GM18499 (cell line): ENCODE measurements at regions not wholly inside any gene's neighbourhood (a gene's known extent, or its start where the extent isn't known, plus 50 kb on each side); places are given as distances from the start of the nearest gene placed in this dataset.
"Not testable (repeated sequence)": the region's sequence is repeated elsewhere in the genome, so short reads cannot be mapped to it uniquely, and the experiment has no call there.

Experiments
- ATAC-seq: cut with Tn5 transposase; IDR thresholded peaks from one replicate; pipeline ENCODE4 v1.9.1; 2021; ENCODE audit warnings: moderate number of reproducible peaks; ENCODE audit not compliant: insufficient read depth, unreplicated experiment

DNA sequence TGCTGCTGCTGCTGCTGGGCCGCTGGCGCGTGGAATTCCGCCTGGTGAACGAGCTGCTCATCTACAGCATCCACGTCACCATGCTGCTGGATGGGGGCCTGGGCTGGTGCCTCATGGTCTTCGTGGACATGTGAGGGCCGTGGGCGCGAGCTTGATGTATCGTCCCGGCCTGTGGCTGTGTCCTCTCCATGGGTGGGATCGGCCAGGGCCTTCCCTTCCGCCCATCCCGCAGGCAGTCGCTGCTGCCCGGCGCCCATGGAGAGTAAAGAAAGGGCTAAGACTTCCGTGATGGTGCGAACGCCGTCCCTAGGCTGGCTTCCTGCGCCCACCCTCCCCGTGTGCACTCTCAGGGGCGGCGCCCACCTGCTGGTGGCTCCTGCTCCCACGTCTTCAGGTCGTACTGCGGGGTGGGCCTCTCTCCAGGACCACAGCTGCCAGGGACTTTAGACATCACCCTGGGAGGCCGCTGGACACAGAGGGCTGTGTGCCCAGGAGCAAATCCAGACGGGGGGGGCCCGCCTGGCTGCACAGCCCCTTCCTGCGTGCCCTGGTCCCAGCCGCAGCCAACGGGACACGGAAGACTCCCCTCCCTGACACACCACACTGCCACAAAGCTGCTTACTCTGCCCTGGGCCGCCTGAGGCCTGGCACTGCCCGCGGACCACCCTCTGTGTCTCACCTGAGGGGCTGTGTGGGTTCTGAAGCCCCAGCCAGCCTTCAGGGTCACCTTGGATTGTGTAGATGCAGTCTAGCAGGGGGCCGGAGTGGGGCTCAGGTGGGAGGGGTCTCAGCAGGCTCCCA, 167.5 kb downstream of the SEPTIN7 start:
- ATAC-seq: no peak

DNA sequence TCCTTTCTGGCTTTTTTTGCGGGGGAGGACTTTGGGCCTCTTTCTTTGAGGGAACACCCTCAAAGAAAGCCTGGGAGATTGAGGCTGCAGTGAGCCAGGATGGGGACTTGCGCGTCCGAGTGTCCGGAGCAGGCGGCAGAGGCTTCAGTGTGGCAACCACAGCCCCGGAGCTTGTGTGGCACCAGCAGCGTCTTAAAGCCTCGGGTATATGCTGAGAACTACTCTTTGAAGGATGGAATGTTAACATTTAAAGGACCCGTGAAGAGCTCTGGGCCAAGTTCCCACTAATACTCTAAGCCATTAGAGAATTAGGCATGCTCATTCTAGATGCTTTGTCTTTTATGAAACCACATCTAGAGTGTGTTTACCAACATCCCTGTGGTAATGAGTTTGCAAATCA, 168.2 kb downstream of the SEPTIN7 start:
- no peak for ATAC-seq

DNA sequence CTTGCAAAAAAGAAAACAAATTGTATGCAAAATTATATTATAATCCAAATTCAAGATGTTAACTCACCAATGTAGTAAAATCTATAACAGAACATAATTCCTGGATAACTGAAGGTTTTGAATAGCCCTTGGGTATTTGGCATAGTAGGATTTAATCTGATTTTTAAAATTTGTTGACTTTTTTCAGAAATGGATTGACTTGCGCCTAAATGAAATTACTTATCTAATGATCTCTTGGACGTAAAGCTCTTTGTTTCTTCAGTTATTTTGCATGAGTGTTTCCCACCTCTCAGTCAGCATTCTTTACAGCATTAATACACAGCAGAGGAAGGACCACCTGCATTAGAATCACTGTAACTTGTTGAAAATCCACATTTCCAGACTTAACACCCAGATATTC, 169.6 kb downstream of the SEPTIN7 start:
- ATAC-seq: no peak

DNA sequence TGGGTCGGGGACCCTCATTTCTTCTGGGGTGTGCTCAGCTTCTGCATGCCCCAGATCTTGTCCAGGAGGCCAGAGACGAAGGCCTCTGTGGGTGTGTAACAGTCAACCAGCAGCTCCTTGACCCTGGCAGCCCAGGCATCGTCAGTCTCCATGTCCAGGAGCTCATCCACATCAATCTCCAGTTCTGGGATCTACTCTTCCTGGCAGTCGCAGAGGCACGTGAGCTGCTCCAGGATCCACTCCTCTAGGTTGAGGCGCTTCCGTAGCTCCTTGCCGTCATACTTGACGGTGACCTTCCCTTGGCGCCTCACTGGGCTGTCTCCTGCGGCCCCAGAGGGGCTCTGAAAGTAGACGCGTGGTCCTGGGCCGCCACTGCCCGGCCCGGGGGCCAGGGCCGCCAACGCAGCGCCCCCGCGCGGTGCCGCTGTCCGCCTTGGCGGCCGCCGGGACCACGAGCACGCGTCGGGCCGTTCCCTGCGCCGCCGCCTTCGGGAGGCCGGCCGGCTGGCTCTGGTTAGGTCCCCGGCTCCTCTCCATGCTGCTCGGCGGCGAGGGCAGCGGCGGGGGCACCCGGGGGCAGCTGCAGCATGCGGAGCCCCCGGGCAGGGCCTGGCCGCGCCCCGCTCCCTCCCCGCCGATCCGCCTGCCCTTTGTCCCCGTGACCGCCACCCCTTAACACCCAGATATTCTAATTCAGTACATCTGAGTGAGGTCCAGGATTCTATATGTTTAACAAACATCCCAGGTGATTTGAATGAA, 170.5 kb downstream of the SEPTIN7 start:
- ATAC-seq: no peak

DNA sequence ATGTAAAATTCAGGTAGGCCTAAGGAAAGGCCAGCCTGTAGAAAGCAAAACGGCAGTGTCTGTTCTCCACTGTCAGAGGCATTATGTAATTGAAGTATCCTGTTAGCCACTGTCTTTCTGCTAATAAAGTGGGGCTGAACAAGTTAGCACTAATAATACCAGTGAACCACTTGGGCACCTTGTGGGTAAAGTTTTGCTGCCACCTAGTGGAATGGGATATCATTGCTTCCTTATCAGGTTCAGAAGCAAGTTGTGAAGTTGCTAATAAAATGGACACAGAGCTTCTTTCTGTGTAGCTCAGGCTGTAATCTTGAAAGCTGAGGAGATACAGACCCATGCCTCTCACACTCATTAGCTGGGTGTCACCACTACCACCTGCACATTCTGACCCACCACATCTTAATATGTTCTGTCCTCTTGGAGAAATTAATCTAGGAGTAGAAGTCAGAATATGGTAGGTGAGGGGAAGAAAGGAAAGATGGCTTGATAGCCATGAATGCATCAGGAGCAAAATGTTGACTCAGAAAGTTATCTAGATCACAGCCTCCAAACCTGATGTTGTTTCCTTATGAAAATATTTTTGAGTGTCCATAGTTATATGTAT, 175.1 kb downstream of the SEPTIN7 start:
- ATAC-seq: no peak

DNA sequence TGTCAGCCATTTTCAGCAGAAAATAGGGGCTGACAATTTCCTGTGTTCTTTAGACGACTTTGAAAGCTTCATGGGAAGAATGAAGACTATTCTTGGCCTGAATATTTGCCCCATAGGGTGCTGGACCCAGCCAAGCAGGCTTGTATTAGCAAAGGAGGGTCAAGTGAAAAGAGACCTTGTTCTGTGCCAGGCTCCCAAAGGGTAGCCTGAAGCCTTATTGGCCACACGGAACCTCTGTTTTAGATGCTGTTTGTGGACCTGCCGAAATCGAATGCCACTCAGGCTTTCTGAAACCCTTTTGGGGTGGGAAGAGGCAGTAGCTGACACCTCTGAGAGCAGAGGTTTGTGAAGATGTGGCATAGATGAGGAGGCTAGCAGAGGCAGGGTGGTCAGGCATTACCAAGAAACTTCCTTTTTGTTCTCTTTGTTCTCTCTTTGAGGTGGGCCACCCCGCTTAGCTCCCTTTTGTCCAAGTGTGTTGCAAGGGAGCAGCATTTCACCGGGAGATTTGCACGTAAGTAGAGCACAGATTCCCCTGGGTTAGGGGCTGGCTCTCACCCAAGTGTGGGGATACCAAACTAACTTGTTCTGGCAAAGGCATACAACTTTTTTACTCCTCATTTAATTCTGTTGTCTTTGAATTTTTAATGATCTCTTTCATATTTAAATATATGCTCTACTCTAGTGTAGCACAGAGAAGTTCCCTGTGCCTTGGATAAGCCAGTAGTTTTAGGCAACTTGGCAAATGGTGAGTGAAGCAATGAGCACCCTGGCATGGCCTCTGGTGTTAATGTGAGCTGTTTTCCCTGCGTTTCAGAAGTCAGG, 174.0 kb upstream of the EEPD1 start:
- ATAC-seq: not testable (repeated sequence)

DNA sequence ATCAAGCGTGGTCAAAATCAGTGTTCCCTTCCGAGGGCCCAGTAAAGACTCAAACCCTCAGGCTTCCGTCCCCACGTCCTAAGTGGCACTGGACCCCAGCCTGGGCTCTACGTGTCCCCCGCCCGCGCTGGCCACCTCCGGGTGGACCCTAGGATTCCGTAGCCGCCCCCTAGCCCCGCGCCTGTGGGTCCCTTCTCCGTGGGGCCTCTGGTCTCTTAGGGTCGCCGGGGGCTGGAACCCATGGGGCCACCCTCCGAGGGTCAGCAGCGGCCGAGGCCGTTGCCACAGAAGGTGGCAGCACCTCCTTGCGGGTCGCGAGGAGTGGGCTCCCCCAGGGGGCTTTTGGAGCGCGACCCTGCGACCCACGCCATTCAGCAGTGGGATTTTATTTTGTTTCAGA, 170.5 kb upstream of the EEPD1 start:
- ATAC-seq: no peak

DNA sequence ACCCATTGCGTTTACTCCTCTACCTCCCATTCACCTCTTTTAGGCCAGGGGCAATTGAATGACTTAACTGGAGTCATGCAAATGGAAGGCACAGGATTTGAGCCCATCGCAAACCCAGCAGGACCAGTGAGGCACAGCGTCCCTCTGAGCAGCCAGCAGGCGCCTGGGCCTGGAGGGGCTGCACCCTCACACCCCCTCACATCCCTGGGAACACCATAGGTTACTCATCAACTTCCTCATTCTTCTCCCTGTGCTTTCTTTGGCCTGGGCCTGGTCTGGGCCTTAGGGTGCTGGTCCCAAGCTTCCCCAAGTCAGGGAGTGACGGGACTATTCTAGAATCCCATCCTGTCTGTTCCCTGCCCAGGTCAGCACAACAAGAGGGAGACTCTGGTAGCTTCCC, 169.4 kb upstream of the EEPD1 start:
- no peak for ATAC-seq

DNA sequence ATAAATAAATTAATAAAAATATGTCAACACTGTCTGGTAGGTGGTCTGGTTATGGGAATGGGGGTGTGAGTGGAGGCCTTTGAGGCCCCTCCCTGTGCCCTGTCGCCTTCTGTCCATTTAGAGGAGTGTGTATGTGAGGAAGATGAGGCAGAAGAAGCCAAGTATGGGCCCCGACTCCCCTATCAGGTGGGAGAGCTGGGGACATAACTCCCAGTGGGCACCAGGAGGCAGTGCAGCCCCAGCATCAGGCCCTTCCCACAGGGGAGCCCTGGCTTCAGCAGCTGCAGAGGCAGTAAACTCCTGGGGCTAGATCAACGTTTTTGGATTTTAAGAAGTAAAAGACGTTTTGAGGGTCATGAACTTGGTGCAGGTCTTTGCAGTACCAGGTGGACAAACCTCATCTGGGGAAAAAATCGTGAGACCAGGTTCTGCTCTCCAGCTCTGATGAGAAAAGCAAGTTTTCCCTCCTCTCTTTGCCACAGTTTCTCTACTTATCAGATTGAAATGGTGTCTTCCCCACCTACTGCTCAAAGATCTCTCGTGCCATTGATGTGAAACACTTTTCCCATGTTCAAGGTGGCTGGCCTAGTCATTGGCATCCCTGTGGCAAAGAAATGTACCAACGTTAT, 167.8 kb upstream of the EEPD1 start:
- peak; percentile 73 for ATAC-seq

DNA sequence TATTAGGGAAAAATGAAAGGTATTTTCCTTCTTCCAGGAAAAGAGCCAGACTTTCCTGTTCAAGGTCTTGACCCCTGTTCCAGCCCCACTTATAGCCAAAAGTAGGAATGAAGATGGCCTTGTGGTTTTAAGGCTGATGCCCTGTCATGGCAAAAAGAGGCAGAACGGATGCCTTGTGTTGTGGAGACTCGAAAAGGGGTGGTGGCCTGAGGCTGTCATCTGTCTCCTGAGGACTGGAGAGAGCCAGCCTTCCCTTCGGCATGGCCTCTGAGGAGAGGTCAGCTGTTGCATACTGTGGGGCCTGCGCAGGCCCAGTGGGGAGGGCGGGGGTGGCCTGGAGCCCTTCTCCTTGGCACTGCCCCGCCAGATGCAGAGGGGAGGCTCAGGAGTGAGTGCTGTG, 166.0 kb upstream of the EEPD1 start:
- no peak for ATAC-seq

DNA sequence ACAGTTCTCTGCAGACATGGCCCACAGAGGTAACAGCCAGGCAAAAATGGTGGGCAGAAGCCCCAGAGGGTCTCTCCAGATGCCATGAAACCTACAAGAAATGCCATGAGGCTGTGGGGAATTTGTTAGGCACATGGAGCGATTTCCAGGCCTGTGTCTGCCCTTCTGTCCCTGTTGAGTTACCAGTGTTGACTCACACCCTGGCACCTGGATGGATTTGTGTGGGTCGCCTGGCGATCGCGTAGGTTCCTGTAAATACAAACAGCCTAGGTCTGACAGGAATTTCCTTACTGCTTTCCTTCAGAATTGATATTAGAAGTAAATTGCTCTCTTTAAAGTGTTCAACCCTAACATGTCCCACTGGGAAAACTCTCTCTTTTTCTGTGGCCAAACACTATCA, 164.9 kb upstream of the EEPD1 start:
- no peak for ATAC-seq

DNA sequence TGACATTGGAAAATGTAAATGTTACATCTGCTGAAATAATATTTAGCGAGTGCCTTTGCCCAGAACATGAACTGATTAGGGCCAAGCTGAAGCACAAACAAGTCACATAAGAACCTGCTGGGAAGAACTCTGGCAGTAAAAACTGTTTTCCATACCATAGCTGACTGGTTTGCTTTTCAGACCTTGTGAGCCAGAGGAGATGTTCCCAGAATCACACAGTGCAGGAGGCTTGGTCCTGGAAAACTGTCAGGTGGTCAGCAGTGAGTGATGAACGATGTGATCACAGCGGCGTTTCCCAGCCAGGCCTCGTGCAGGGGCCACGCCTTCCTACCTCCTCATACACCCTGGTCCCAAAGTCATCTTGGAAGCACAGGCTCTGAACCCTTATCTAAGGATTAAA, 164.2 kb upstream of the EEPD1 start:
- no peak for ATAC-seq

DNA sequence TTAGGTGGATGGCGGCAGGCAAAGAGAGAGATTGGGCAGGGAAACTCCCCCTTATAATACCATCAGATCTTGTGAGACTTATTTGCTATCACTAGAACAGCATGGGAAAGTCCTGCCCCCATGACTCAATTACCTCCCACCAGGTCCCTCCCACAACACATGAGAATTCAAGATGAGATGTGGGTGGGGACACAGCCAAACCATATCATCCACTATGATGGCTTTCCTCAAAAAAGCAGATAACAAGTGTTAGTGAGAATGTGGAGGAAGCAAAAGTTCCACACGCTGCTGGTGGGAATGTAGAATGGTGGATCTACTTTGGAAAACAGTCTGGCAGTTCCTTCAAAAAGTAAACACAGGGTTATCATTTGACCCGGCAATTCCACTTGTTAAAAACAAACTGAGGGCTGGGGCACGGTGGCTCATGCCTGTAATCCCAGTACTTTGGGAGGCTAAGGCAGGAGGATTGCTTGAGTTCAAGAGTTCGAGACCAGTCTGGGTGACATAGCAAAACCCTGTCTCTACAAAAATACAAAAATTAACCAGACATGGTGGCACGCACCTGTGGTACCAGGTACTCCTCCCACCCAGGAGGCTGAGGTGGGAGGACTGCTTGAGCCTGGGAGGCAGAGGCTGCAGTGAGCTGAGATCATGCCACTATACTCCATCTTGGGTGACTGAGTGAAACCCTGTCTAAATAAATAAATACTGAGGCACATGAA, 161.4 kb upstream of the EEPD1 start:
- ATAC-seq: no peak

DNA sequence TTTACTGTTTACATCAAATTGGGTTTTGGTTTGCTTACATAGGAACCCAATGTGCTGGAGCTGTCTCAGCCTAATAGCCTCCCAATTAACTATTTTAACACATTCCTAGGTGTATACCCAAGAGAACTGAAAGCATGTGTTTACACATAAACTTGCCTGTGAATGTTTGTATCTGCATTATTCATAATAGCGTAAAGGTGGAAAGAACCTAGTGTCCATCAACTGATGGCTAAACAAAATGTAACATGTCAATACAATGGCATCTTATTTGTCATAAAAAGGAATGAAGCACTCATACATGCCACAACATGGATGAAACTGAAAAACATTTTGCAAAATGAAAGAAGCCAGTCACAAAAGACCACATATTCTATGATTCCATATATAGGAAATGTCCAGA, 160.6 kb upstream of the EEPD1 start:
- no peak for ATAC-seq

DNA sequence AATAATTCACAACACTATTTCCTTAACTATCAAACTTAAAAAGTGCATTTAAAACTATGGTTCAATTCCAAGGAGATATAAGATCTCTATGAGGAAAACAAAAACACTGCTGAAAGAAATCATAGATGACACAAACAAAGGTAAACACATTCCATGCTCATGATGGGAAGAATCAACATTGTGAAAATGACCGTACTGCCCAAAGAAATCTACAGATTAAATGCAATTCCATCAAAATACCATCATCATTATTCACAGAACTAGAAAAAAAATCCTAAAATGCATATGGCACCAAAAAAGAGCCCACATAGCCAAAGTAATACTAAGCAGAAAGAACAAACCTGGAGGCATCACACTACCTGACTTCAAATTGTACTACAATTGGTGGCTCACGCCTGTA, 159.9 kb upstream of the EEPD1 start:
- ATAC-seq: no peak

DNA sequence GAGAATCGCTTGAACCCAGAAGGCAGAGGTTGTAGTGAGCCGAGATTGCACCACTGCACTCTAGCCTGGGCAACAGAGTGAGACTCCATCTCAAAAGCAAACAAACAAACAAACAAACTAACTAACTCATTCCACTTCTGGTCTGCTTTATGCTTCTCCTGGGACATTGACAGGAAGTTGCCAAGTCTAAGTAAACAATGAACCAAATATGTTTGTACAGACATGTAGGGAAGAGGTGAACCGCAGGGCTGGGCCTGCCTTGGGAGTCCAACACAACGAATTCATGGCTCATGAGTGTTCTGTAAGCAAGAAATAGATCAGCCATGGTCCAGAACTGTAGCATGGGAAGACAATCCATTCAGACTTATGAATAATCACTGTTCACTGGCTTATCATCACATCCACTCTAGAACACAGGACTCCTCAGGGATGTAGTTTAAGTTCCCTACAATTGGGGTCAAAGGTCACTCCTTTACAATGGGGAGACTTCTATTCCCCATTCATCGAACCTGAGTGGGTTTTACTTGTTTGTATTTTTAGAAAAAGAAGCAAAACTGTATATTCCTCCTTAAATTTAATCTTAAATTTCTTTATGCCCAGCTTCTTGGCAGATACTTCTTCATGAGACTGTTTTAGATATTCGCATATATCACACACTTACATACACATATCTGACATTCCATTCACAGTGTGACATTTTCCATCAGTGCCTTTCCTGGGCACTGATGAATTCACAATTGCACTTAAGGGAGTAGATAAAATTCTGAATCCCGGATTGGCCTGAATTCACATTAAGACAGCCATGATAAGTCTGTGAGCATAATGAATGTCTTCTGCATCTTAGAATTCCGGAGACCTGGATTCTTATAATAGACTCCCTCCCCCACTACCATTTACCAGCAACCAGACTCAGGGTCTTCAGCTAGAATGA, 159.1 kb upstream of the EEPD1 start:
- ATAC-seq: no peak

DNA sequence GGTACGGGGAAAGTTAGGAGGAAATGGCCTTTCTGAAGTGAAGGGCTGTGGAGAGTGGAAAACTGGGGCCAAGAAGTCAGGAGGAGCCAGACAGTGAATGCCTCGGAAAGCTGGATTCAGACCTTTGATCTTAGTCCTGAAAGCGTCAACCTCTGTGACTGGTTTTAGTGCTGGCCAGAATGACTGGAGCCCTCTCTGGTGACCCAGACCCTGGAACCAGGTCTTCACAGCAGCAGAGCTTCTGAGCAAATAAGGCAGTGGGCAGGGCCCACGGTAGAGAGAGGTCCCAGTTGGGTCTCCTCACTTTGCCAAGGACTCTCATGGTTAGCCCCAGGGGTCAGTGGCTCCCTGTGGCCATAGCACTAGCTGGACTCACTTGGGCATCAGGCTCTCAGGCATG, 157.7 kb upstream of the EEPD1 start:
- no peak for ATAC-seq

DNA sequence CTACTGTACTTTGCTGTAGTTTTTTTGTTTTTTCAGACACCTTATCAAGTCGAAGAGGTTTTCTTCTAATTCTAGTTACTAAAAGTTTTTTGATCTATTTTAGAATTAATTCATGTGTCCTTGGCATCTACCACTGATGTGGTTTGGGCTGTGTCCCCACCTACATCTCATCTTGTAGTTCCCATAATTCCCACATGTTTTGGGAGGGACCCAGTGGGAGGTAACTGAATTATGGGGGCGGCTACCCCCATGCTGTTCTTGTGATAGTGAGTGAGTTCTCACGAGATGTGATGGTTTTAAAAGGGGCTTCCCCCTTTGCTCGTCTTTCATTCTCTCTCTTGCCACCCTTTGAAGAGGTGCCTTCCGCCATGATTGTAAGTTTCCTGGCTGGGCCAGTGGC, 154.6 kb upstream of the EEPD1 start:
- ATAC-seq: no peak

DNA sequence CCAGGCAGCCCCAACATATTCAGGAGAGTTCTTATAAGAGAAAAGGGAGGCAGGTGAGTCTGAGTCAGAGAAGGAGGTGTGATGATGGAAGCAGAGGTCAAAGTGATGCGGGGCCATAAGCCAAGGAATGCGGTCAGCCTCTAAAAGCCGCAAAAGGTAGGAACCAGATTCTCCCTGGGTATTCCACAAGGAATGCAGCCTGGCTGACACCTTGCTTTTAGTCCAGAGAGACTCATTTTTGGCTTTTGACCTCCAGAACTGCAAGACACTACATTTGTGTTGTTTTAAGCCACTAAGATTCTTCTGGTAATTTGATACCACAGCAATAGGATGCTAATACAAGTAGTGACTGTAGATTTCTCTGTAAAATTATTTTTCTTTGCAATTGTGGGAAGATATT, 151.5 kb upstream of the EEPD1 start:
- ATAC-seq: no peak
